Kasumi-1 (cell line): ENCODE measurements at regions not wholly inside any gene's neighbourhood (a gene's known extent, or its start where the extent isn't known, plus 50 kb on each side); places are given as distances from the start of the nearest gene placed in this dataset.
"Not testable (repeated sequence)": the region's sequence is repeated elsewhere in the genome, so short reads cannot be mapped to it uniquely, and the experiment has no call there.

Source experiments
- DNase-seq, 2 experiments: peaks; one replicate each; lab custom pipeline; 2025; lab: John Stamatoyannopoulos, UW

- no peak for DNase-seq
Observed at GRCh38 chr11:25159341-25159740, 662.5 kb downstream of the LUZP2 start.

- no peak for DNase-seq
Observed at GRCh38 chr11:25163421-25163820, 666.6 kb downstream of the LUZP2 start.

- DNase-seq = no peak
Observed at GRCh38 chr11:25180187-25180586, 683.3 kb downstream of the LUZP2 start.

GRCh38 chr11:25183411-25183810, 686.6 kb downstream of the LUZP2 start:
- DNase-seq = no peak

GRCh38 chr11:25197515-25197914, 700.7 kb downstream of the LUZP2 start:
- DNase-seq = no peak

GRCh38 chr11:25198704-25199103, 701.9 kb downstream of the LUZP2 start:
- DNase-seq = no peak

- no peak for DNase-seq
Observed at GRCh38 chr11:25200925-25201324, 704.1 kb downstream of the LUZP2 start.

GRCh38 chr11:25206762-25207161, 709.9 kb downstream of the LUZP2 start:
- no peak for DNase-seq

GRCh38 chr11:25211635-25212254, 714.9 kb downstream of the LUZP2 start:
- no peak for DNase-seq

GRCh38 chr11:25214535-25215176, 717.8 kb downstream of the LUZP2 start:
- DNase-seq = no peak

- DNase-seq = no peak
Observed at GRCh38 chr11:25218036-25218435, 721.2 kb downstream of the LUZP2 start.

- DNase-seq = no peak
Observed at GRCh38 chr11:25225078-25225477, 728.2 kb downstream of the LUZP2 start.

GRCh38 chr11:25242928-25243327, 746.1 kb downstream of the LUZP2 start:
- DNase-seq = no peak

- DNase-seq = no peak
Observed at GRCh38 chr11:25244126-25244525, 747.3 kb downstream of the LUZP2 start.

GRCh38 chr11:25247336-25247735, 750.5 kb downstream of the LUZP2 start:
- no peak for DNase-seq

- no peak for DNase-seq
Observed at GRCh38 chr11:25252854-25253253, 756.0 kb downstream of the LUZP2 start.

GRCh38 chr11:25263861-25264260, 767.0 kb downstream of the LUZP2 start:
- not testable (repeated sequence) for DNase-seq

GRCh38 chr11:25271301-25271700, 774.4 kb downstream of the LUZP2 start:
- no peak for DNase-seq

- DNase-seq = no peak
Observed at GRCh38 chr11:25272214-25272613, 775.4 kb downstream of the LUZP2 start.

- not testable (repeated sequence) for DNase-seq
Observed at GRCh38 chr11:25280821-25281220, 784.0 kb downstream of the LUZP2 start.

GRCh38 chr11:25293166-25293565, 796.3 kb downstream of the LUZP2 start:
- no peak for DNase-seq

- DNase-seq = no peak
Observed at GRCh38 chr11:25298450-25298849, 801.6 kb downstream of the LUZP2 start.

GRCh38 chr11:25309818-25310217, 813.0 kb downstream of the LUZP2 start:
- DNase-seq = no peak

- DNase-seq = no peak
Observed at GRCh38 chr11:25317216-25317615, 820.4 kb downstream of the LUZP2 start.
